Breast epithelium (tissue), 4 donors: ENCODE measurements at regions not wholly inside any gene's neighbourhood (a gene's known extent, or its start where the extent isn't known, plus 50 kb on each side); places are given as distances from the start of the nearest gene placed in this dataset.
A peak's percentile ranks its signal among the peaks of the same experiment; 100 is the strongest.

Source experiments
- DNase-seq, 2 donors: peaks; one replicate each; pipeline ENCODE4 v3.0.0-alpha.2; 2019; ENCODE audit warnings: low spot score in 2 of 2
- H3K27ac ChIP-seq, 2 donors: fragments of 200-600 bp; sonication (generic) in 1 of 2; one replicate each; pipeline ENCODE4 v1.5.1; 2016 to 2019; ENCODE audit warnings: mild to moderate bottlenecking in 1 of 2
- H3K27me3 ChIP-seq, 2 donors: fragments of 200-600 bp; sonication (generic) in 1 of 2; one replicate each; pipeline versions ENCODE4 v1.5.1 to v1.6.0; 2017 to 2019; ENCODE audit warnings: control low read depth in 1 of 2, mild to moderate bottlenecking in 1 of 2
- H3K36me3 ChIP-seq: fragments of 200-600 bp; one replicate; pipeline ENCODE4 v1.5.1; 2019
- H3K4me1 ChIP-seq, 2 donors: fragments of 200-600 bp; sonication (generic); one replicate each; pipeline ENCODE4 v1.5.1; 2016 to 2019; ENCODE audit warnings: control low read depth in 1 of 2
- H3K4me3 ChIP-seq, 3 donors: fragments of 200-600 bp; sonication (generic); 1 replicate in 2 of 3; 2 replicates in 1 of 3; pipeline ENCODE4 v1.5.1; 2016 to 2019; ENCODE audit warnings: mild to moderate bottlenecking in 3 of 3, moderate library complexity in 2 of 3
- H3K9me3 ChIP-seq, 2 donors: fragments of 200-600 bp; sonication (generic) in 1 of 2; one replicate each; pipeline ENCODE4 v1.5.1; 2016 to 2019; ENCODE audit warnings: control low read depth in 1 of 2
- POLR2A ChIP-seq: fragments of 450-650 bp; IDR thresholded peaks from one replicate; pipeline ENCODE4 v1.6.1; 2016; ENCODE audit warnings: antibody characterized with exemption, mild to moderate bottlenecking, moderate library complexity
- POLR2AphosphoS5 ChIP-seq, 3 donors: sonication (generic); formaldehyde crosslinking; IDR thresholded peaks; one replicate each; pipeline ENCODE4 v1.6.1; 2017; ENCODE audit warnings: antibody characterized with exemption in 3 of 3
- intact Hi-C: fragments of 100-400 bp; cut with DNase I; formaldehyde crosslinking; loops from one replicate; pipeline ENCODE4 v1.15.1; 2023; ENCODE audit warnings: low total_unique reads
- TF ChIP-seq, protein P1 (sequence below), 3 donors: fragments of 450-650 bp; IDR thresholded peaks; one replicate each; pipeline ENCODE4 v1.5.1; 2016 to 2017; ENCODE audit warnings: antibody characterized with exemption in 3 of 3, mild to moderate bottlenecking in 3 of 3, moderate library complexity in 3 of 3

DNA sequence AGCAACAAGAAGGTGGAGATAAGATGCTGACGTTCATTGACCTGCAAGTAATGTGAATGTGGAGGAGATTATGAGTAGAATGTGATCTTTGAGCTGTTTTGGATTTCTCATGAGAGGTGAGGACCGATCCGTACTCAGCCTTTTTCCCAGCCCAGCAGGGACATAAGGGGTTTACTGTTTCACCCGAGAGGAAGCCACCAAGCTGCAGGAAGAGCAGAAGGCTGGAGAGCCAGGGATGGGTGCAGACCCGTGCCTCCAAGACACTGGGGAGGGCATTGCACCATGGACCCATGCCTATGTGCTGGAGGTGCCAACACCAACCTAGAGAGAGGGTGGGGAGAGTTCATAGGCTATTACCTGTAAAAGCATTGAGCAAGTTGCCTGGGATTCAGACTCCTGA, 206.0 kb upstream of the DIO3 start:
- peak in 1 of 2 donors; percentile 4 for DNase-seq
- Histone ChIP-seq H3K36me3 (no peaks in the 10 kb centered on the region), H3K27ac (no peak overlapping the region), H3K4me1 (no peaks in the 10 kb centered on the region), H3K9me3 (peaks cover 0 to 17% of the 10 kb centered on the region in 2 donors), H3K27me3 (no peaks in the 10 kb centered on the region), H3K4me3 (no peak overlapping the region)
- intact Hi-C loops = no loop called here
- no peak for TF ChIP-seq POLR2AphosphoS5 (IDR thresholded peaks at IDR 0.05)
- TF ChIP-seq, protein P1, sequence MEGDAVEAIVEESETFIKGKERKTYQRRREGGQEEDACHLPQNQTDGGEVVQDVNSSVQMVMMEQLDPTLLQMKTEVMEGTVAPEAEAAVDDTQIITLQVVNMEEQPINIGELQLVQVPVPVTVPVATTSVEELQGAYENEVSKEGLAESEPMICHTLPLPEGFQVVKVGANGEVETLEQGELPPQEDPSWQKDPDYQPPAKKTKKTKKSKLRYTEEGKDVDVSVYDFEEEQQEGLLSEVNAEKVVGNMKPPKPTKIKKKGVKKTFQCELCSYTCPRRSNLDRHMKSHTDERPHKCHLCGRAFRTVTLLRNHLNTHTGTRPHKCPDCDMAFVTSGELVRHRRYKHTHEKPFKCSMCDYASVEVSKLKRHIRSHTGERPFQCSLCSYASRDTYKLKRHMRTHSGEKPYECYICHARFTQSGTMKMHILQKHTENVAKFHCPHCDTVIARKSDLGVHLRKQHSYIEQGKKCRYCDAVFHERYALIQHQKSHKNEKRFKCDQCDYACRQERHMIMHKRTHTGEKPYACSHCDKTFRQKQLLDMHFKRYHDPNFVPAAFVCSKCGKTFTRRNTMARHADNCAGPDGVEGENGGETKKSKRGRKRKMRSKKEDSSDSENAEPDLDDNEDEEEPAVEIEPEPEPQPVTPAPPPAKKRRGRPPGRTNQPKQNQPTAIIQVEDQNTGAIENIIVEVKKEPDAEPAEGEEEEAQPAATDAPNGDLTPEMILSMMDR (IDR thresholded peaks at IDR 0.05) = no peak
- TF ChIP-seq POLR2A = no peak

- TF ChIP-seq POLR2A (no peak), POLR2AphosphoS5 (IDR thresholded peaks at IDR 0.05) (no peak)
- TF ChIP-seq, protein P1 (IDR thresholded peaks at IDR 0.05) = no peak
- Histone ChIP-seq H3K27me3 (no peaks in the 10 kb centered on the region), H3K27ac (no peak overlapping the region), H3K36me3 (no peaks in the 10 kb centered on the region), H3K4me3 (no peak overlapping the region), H3K9me3 (peaks cover 0 to 17% of the 10 kb centered on the region in 2 donors), H3K4me1 (no peaks in the 10 kb centered on the region)
- DNase-seq = peak in 1 of 2 donors; percentile 5
- intact Hi-C loops = no loop called here
These were observed 204.3 kb upstream of the DIO3 start for GRCh38 chr14:101357038-101357437.

DNA sequence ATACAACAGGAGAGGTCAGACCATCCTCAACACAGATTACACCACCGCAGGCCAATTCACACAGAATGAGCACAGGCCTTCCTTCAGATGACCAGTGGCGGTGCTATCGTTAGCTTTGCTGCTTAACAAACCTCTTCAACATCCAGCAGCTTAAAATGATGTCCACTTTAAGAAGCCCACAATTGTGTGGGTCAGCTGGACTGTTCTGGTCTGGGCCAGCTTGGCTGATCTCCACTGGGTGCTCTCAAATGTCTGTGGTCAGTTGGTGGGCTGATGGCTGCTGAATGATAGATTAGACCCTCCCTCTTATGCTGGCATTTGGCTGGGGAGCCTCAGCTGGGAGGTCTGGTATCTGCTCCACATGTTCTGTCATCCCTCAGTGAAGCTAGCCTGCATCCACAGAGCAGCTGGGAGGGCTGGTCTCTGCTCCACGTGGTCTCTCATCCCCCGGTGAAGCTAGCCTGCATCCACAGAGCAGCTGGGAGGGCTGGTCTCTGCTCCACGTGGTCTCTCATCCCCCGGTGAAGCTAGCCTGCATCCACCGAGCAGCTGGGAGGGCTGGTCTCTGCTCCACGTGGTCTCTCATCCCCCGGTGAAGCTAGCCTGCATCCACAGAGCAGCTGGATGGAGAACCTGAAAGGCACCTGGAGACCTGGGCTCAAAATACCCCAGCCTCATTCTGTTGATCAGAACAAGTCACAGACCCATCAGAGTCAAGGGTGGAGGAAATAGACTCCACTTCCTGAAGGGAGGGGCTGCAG, 203.6 kb upstream of the DIO3 start:
- intact Hi-C loops = no loop called here
- H3K27ac ChIP-seq = no peak overlapping the region

DNA sequence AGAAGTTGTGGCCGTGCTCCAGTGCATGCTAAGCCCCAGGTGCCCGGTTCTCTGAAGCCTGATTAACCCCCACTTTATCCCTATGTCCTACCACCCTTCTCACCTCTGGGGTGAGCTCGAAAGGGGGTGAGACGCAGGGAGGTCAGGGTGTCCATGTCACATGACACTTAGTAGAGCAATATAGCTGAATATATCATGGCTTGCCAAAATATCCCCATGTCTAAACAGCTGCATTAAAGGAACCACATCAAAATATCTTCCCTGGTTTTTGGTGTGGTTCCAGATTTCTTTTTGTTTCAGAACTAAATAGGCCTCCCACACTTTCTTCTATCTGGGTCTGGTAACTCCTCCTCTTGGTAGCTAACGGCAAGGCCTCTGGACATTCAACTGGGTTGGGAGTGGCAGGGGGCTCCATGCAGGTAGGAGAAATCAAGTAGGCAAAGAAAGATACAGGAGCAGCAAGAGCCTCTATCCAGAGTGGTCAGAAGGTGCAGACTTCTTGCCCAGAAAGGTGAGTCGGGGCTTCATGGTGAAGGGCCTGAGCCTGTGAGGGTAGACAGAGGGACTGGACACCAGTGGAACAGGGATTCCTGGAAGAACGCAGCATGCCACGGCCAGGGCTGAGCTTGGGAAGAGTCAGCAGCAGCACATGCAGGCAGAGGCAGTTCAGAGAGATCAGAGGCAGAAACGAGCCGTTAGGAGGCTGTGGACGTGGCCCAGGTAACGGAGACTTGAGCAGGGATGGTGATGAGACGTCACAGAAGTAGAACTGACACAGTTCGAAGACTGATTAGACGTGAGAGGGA, 202.8 kb upstream of the DIO3 start:
- intact Hi-C loops = no loop called here
- DNase-seq = peak in 1 of 2 donors; percentile 11
- Histone ChIP-seq H3K27ac (peak overlapping the region; percentile 29 to 84), H3K36me3 (no peaks in the 10 kb centered on the region), H3K9me3 (peaks cover 0 to 17% of the 10 kb centered on the region in 2 donors), H3K4me3 (no peak overlapping the region), H3K27me3 (no peaks in the 10 kb centered on the region), H3K4me1 (no peaks in the 10 kb centered on the region)
- TF ChIP-seq, protein P1 (IDR thresholded peaks at IDR 0.05) = no peak
- TF ChIP-seq POLR2A (no peak), POLR2AphosphoS5 (IDR thresholded peaks at IDR 0.05) (no peak)

More for the DNA sequence above, 203.6 kb upstream of the DIO3 start:
- Histone ChIP-seq H3K4me1 (no peaks in the 10 kb centered on the region), H3K4me3 (no peak overlapping the region), H3K9me3 (peaks cover 0 to 17% of the 10 kb centered on the region in 2 donors), H3K36me3 (no peaks in the 10 kb centered on the region), H3K27me3 (no peaks in the 10 kb centered on the region)
- DNase-seq = peak in 1 of 2 donors; percentile 6
- TF ChIP-seq POLR2A (no peak), POLR2AphosphoS5 (IDR thresholded peaks at IDR 0.05) (no peak)
- TF ChIP-seq, protein P1 (IDR thresholded peaks at IDR 0.05) = no peak
